ENCODE measurements at regions not wholly inside any gene's neighbourhood (a gene's known extent, or its start where the extent isn't known, plus 50 kb on each side); places are given as distances from the start of the nearest gene placed in this dataset.

DNA sequence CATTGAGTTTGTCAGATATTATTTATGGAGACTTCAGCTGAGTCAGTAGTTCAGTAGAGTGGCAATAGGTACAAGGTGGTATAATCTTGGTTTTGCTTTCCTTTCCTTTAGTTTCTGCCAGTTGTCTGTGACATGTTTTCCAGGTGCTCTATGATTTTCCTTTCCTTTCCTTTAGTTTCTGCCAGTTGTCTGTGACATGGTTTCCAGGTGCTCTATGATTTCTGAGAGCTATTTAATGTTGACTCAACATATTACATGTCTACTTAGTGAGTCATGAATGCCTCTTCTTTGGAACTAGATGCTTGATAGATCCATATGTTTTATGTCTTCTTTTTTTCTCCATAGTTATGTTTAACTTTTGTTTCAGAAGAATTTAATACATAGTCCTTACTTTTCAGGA, 186.4 kb upstream of the DEFB112 start:
- TF ChIP-seq, protein P1, sequence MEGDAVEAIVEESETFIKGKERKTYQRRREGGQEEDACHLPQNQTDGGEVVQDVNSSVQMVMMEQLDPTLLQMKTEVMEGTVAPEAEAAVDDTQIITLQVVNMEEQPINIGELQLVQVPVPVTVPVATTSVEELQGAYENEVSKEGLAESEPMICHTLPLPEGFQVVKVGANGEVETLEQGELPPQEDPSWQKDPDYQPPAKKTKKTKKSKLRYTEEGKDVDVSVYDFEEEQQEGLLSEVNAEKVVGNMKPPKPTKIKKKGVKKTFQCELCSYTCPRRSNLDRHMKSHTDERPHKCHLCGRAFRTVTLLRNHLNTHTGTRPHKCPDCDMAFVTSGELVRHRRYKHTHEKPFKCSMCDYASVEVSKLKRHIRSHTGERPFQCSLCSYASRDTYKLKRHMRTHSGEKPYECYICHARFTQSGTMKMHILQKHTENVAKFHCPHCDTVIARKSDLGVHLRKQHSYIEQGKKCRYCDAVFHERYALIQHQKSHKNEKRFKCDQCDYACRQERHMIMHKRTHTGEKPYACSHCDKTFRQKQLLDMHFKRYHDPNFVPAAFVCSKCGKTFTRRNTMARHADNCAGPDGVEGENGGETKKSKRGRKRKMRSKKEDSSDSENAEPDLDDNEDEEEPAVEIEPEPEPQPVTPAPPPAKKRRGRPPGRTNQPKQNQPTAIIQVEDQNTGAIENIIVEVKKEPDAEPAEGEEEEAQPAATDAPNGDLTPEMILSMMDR (IDR thresholded peaks at IDR 0.05): no peak
- no peak for TF ChIP-seq EP300 (IDR thresholded peaks at IDR 0.05)

All from sigmoid colon (tissue), 4 donors.